Bone marrow (tissue), 2 donors: ENCODE measurements at regions not wholly inside any gene's neighbourhood (a gene's known extent, or its start where the extent isn't known, plus 50 kb on each side); places are given as distances from the start of the nearest gene placed in this dataset.

Source experiments
- DNase-seq, 2 donors: peaks; one replicate each; lab custom pipeline; 2025; lab: John Stamatoyannopoulos, UW

GRCh38 chr2:122174061-122174460, 418.6 kb downstream of the TSN start:
- no peak for DNase-seq

GRCh38 chr2:122179492-122180165, 424.2 kb downstream of the TSN start:
- no peak for DNase-seq

- DNase-seq, result no peak
Measured at GRCh38 chr2:122180972-122181371, 425.5 kb downstream of the TSN start.

GRCh38 chr2:122182616-122183355, 427.3 kb downstream of the TSN start:
- no peak for DNase-seq

- DNase-seq, result no peak
Measured at GRCh38 chr2:122183890-122184289, 428.4 kb downstream of the TSN start.

- no peak for DNase-seq
Measured at GRCh38 chr2:122186761-122187222, 431.3 kb downstream of the TSN start.

- no peak for DNase-seq
Measured at GRCh38 chr2:122191331-122191730, 435.9 kb downstream of the TSN start.

GRCh38 chr2:122193622-122194021, 438.2 kb downstream of the TSN start:
- DNase-seq, result no peak

GRCh38 chr2:122194546-122194945, 439.1 kb downstream of the TSN start:
- no peak for DNase-seq

GRCh38 chr2:122203523-122203922, 448.1 kb downstream of the TSN start:
- DNase-seq, result no peak

- no peak for DNase-seq
Measured at GRCh38 chr2:122205641-122206040, 450.2 kb downstream of the TSN start.

GRCh38 chr2:122206101-122206500, 450.6 kb downstream of the TSN start:
- DNase-seq, result no peak

GRCh38 chr2:122209377-122209776, 453.9 kb downstream of the TSN start:
- no peak for DNase-seq

- no peak for DNase-seq
Measured at GRCh38 chr2:122210065-122210464, 454.6 kb downstream of the TSN start.

- DNase-seq, result no peak
Measured at GRCh38 chr2:122210898-122211856, 455.7 kb downstream of the TSN start.

GRCh38 chr2:122213312-122213711, 457.9 kb downstream of the TSN start:
- DNase-seq, result no peak

- no peak for DNase-seq
Measured at GRCh38 chr2:122216071-122216470, 460.6 kb downstream of the TSN start.

- DNase-seq, result no peak
Measured at GRCh38 chr2:122216901-122217300, 461.4 kb downstream of the TSN start.

- no peak for DNase-seq
Measured at GRCh38 chr2:122218596-122218995, 463.1 kb downstream of the TSN start.

- no peak for DNase-seq
Measured at GRCh38 chr2:122219504-122219903, 464.1 kb downstream of the TSN start.

GRCh38 chr2:122221665-122222064, 466.2 kb downstream of the TSN start:
- no peak for DNase-seq

- DNase-seq, result no peak
Measured at GRCh38 chr2:122231296-122231695, 475.8 kb downstream of the TSN start.
